Caco-2 (cell line): ENCODE measurements at regions not wholly inside any gene's neighbourhood (a gene's known extent, or its start where the extent isn't known, plus 50 kb on each side); places are given as distances from the start of the nearest gene placed in this dataset.
A peak's percentile ranks its signal among the peaks of the same experiment; 100 is the strongest.

Experiments
- BruUV-seq: library from RNA; stranded (reverse); fragments of 400-500 nt; replicated peaks from 2 replicates; lab custom pipeline; 2021; lab: Mats Ljungman, UMichigan
- CTCF ChIA-PET: fragments of 300-600 bp; sonication (Branson Sonifier 250); formaldehyde crosslinking; loops from one replicate; lab custom pipeline; 2022; ENCODE audit warnings: antibody characterized with exemption; lab: Charles Lee
- POLR2A ChIA-PET: fragments of 300-600 bp; sonication (Branson Sonifier 250); formaldehyde crosslinking; loops from one replicate; lab custom pipeline; 2022; ENCODE audit warnings: antibody characterized with exemption; lab: Charles Lee
- DNase-seq, 2 experiments: peaks; one replicate each; pipeline versions ENCODE4 v3.0.0 to v3.0.0-alpha.2; 2020 to 2022
- H3K27me3 ChIP-seq: replicated peaks from 2 replicates; pipeline ENCODE4 v1.6.0; 2011; ENCODE audit warnings: low read length; ENCODE audit not compliant: control insufficient read depth, insufficient read depth
- H3K36me3 ChIP-seq: 2 replicates; pipeline ENCODE4 v1.5.1; 2011; ENCODE audit warnings: low read length; ENCODE audit not compliant: control insufficient read depth, insufficient read depth
- H3K4me1 ChIP-seq: fragments of 250-450 bp; sonication (Bioruptor Pico); 2 replicates; pipeline ENCODE4 v1.5.1; 2020; ENCODE audit warnings: mild to moderate bottlenecking
- H3K4me3 ChIP-seq: 2 replicates; pipeline ENCODE4 v1.5.1; 2011; ENCODE audit warnings: low read depth, mild to moderate bottlenecking, control low read depth, low read length
- H3K9me3 ChIP-seq: fragments of 250-450 bp; sonication (Bioruptor Pico); 2 replicates; pipeline ENCODE4 v1.5.1; 2020; ENCODE audit warnings: mild to moderate bottlenecking, moderate library complexity
- H3K27ac Mint-ChIP-seq: one replicate; pipeline ENCODE4 v1.8.0; 2022; ENCODE audit warnings: mixed read lengths; ENCODE audit not compliant: unreplicated experiment
- H3K27me3 Mint-ChIP-seq: one replicate; pipeline ENCODE4 v1.8.0; 2022; ENCODE audit warnings: mixed read lengths; ENCODE audit not compliant: insufficient read depth, unreplicated experiment
- H3K36me3 Mint-ChIP-seq: one replicate; pipeline ENCODE4 v1.8.0; 2022; ENCODE audit warnings: mild to moderate bottlenecking, mixed read lengths; ENCODE audit not compliant: insufficient read depth, unreplicated experiment
- H3K4me1 Mint-ChIP-seq: one replicate; pipeline ENCODE4 v1.8.0; 2022; ENCODE audit warnings: low read depth, mixed read lengths; ENCODE audit not compliant: unreplicated experiment
- H3K4me3 Mint-ChIP-seq: one replicate; pipeline ENCODE4 v1.8.0; 2022; ENCODE audit warnings: mild to moderate bottlenecking, moderate library complexity, mixed read lengths; ENCODE audit not compliant: unreplicated experiment
- H3K9me3 Mint-ChIP-seq: one replicate; pipeline ENCODE4 v1.8.0; 2022; ENCODE audit warnings: mixed read lengths; ENCODE audit not compliant: unreplicated experiment
- CTCF ChIP-seq, 2 experiments: fragments of 200-600 bp in 1 of 2; IDR thresholded peaks; 1 replicate in 1 of 2; 2 replicates in 1 of 2; pipeline versions ENCODE4 v1.5.1 to v1.8.0; 2011 to 2022; ENCODE audit warnings: antibody characterized with exemption in 1 of 2, control low read depth in 1 of 2, inconsistent platforms in 1 of 2, low read depth in 1 of 2, low read length in 1 of 2, mild to moderate bottlenecking in 1 of 2, moderate library complexity in 1 of 2; ENCODE audit not compliant: insufficient read depth in 1 of 2, severe bottlenecking in 1 of 2, unreplicated experiment in 1 of 2
- intact Hi-C: fragments of 100-400 bp; cut with micrococcal nuclease; formaldehyde crosslinking; loops from one replicate; pipeline ENCODE4 v1.10.0; 2022; ENCODE audit not compliant: unreplicated experiment

GRCh38 chr13:28566283-28566682 is 71.4 kb upstream of the FLT1 start:
- ChIA-PET POLR2A (no interaction called here), CTCF (no interaction called here)
- Mint-ChIP-seq H3K9me3 (no peaks in the 10 kb centered on the region), H3K4me3 (no peak overlapping the region), H3K4me1 (peaks cover 17% of the 10 kb centered on the region), H3K27ac (no peak overlapping the region), H3K27me3 (no peaks in the 10 kb centered on the region), H3K36me3 (no peaks in the 10 kb centered on the region)
- no peaks in the 10 kb centered on the region for H3K9me3 ChIP-seq
- DNase-seq = no peak
- BruUV-seq = no TSS peak
- intact Hi-C loops = no loop called here
- H3K4me1 ChIP-seq = 0 out of 2 replicates have a peak, but pooled peaks cover 8% of the 10 kb centered on the region
- H3K27me3 ChIP-seq = no peaks in the 10 kb centered on the region
- H3K36me3 ChIP-seq = no peaks in the 10 kb centered on the region
- no peak for TF ChIP-seq CTCF (IDR thresholded peaks at IDR 0.05; ENCODE audit: insufficient read depth in 1 of 2, low read depth in 1 of 2, low read length in 1 of 2, severe bottlenecking in 1 of 2, unreplicated experiment in 1 of 2)
- H3K4me3 ChIP-seq = no peak overlapping the region

GRCh38 chr13:28564030-28564429 is 69.1 kb upstream of the FLT1 start:
- Histone ChIP-seq H3K4me3 (no peak overlapping the region), H3K4me1 (0 out of 2 replicates have a peak, but pooled peaks cover 8% of the 10 kb centered on the region), H3K27me3 (no peaks in the 10 kb centered on the region), H3K9me3 (no peaks in the 10 kb centered on the region), H3K36me3 (no peaks in the 10 kb centered on the region)
- H3K9me3 Mint-ChIP-seq = no peaks in the 10 kb centered on the region
- H3K4me1 Mint-ChIP-seq = peaks cover 17% of the 10 kb centered on the region
- BruUV-seq = no TSS peak
- intact Hi-C loops = no loop called here
- CTCF ChIA-PET = interaction anchor here (0.6 kb wide), 1 partner anchor 750 kb away, joined by 4 read pairs; no protein-coding TSS in a partner anchor
- POLR2A ChIA-PET = no interaction called here
- DNase-seq = peak in 1 of 2 experiments; percentile 26
- no peak overlapping the region for H3K27ac Mint-ChIP-seq
- H3K4me3 Mint-ChIP-seq = no peak overlapping the region
- no peaks in the 10 kb centered on the region for H3K36me3 Mint-ChIP-seq
- no peaks in the 10 kb centered on the region for H3K27me3 Mint-ChIP-seq
- TF ChIP-seq CTCF (IDR thresholded peaks at IDR 0.05; ENCODE audit: insufficient read depth in 1 of 2, low read depth in 1 of 2, low read length in 1 of 2, severe bottlenecking in 1 of 2, unreplicated experiment in 1 of 2) = no peak

GRCh38 chr13:28563609-28564008 is 68.7 kb upstream of the FLT1 start:
- Mint-ChIP-seq H3K27me3 (no peaks in the 10 kb centered on the region), H3K4me1 (peaks cover 17% of the 10 kb centered on the region), H3K4me3 (no peak overlapping the region), H3K36me3 (no peaks in the 10 kb centered on the region), H3K27ac (no peak overlapping the region), H3K9me3 (no peaks in the 10 kb centered on the region)
- Histone ChIP-seq H3K4me3 (no peak overlapping the region), H3K9me3 (no peaks in the 10 kb centered on the region), H3K4me1 (0 out of 2 replicates have a peak, but pooled peaks cover 8% of the 10 kb centered on the region), H3K36me3 (no peaks in the 10 kb centered on the region), H3K27me3 (no peaks in the 10 kb centered on the region)
- POLR2A ChIA-PET = no interaction called here
- no peak for TF ChIP-seq CTCF (IDR thresholded peaks at IDR 0.05; ENCODE audit: insufficient read depth in 1 of 2, low read depth in 1 of 2, low read length in 1 of 2, severe bottlenecking in 1 of 2, unreplicated experiment in 1 of 2)
- intact Hi-C loops = no loop called here
- CTCF ChIA-PET = interaction anchor here (0.6 kb wide), 1 partner anchor 749 kb away, joined by 4 read pairs; no protein-coding TSS in a partner anchor
- no peak for DNase-seq
- no TSS peak for BruUV-seq
